Superior temporal gyrus (tissue), 1 donor: ENCODE measurements at regions not wholly inside any gene's neighbourhood (a gene's known extent, or its start where the extent isn't known, plus 50 kb on each side); places are given as distances from the start of the nearest gene placed in this dataset.
"Not testable (repeated sequence)": the region's sequence is repeated elsewhere in the genome, so short reads cannot be mapped to it uniquely, and the experiment has no call there.

Experiments
- DNase-seq: peaks from one replicate; pipeline ENCODE4 v3.0.0-alpha.2; 2016; ENCODE audit errors: extremely low spot score

DNA sequence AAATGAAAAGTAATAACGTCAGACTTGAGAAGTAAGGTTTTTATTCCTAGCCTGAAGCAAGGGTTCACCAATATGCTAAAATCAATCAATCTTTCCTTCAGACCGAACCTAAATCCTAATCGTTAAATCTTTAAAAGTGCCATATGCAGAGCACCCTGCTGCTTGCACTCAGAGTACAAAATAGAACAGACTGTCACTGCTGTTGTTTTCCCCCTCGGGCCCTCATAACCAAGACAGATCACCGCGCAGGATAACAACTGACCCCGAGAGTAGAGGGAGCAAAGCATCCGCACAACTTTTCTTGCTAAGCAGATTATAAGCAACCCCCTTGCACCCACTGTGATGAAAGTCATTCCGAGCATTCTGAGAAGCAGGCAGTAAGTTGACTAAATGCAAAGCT lies 550.9 kb upstream of the NDST4 start:
- DNase-seq: no peak

DNA sequence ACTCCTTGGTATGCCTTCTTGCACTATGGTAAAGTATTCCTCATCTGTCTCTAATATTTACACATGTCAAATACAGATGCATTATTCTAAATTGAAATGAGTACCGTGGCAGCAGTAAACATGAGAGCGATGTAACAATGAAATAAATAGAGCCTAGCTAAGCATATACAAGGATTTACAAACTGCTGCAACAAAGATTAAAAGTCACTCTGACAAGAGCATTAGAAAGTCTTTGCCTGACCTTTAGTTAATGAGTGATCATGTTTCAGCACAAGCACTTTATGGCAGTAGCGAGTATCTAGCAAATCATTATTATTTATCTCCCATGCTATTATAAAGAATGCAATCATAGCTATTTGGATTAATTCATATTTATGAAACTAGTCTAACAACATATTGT lies 547.0 kb upstream of the NDST4 start:
- DNase-seq: no peak

DNA sequence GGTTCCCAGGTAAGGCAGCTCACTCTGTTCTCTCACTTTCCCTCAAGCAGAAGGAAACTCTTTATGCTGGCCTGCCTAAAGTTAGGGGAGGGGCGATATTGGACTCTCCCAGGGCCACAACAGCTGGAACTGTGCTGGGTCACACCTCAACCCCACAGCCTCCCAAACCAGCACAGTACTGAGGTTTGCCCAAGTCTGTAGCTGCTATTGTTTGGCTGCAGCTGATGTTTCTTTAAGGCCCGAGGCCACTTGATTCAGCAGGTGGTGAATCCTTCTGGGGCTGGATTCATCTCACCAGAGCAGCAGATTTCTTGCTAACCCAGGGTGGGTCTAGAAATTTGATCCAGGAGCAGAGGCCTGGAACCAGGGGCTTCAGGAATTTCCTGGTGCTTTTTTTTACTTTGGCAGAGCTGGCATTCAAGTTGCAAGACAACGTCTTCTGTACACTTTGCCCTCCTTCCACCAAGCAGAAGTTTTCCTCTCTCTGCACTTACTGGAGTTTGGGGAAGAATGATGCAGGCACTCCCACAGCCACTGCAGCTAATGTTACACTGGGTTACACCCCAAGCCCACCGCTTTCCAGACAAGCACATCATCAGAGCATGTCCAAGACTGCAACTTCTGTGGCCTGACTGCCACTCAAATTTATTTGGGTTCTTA lies 544.7 kb upstream of the NDST4 start:
- no peak for DNase-seq

DNA sequence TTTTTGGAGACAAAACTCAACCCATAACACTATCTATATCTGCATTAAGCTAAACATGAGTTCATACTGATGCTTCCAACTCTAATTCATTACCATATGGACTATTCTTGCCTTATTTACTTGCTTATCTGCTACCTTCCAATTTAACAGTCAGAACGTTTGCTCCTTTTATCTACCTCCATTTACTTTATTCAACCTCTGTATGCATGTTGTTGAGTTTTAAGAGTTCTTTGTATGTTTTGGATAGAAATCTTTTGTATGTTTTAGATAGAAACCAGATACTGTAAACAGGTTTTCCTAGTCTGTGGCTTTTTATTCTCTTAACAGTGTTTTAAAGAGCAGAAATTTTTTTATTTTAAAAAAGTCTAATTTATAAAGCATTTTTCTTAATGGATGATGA lies 542.2 kb upstream of the NDST4 start:
- DNase-seq: no peak

DNA sequence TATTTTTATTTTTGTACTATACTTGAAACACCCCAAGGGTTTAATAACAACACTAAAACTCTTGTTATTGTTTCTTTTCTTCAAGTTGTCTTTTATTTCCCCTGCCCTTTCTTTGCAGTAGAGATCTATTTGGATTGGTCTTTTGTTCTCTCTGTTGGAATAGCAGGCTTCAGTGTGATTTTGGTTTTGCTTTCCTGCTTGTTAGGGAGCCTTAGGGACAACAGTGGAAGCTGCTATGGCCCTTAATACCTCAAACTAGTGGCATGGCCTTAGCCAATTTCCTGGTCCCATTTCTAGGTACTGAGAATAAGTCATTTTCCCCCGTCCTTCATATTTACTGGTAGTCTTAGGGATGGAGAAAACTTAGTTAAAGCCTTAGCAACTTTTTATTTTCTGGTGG lies 535.4 kb upstream of the NDST4 start:
- no peak for DNase-seq

DNA sequence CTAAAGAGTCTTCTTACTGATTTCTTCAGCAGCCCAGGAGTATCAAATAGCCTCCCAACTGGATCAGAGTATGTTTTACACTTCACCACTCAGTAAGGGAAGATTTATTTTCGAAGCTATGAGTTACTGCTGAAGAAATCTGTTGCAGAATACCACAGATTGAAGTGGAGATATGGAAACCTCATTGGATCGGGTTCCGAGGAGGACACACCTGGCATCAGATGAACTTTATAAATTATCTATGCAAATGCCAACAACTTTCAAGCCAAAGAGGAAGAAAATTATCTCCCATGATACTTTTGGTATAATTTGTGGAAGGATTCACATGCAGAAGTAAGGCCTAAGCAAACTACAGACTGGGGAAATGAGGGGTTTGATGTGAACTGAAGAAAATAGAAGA lies 515.9 kb upstream of the NDST4 start:
- no peak for DNase-seq

DNA sequence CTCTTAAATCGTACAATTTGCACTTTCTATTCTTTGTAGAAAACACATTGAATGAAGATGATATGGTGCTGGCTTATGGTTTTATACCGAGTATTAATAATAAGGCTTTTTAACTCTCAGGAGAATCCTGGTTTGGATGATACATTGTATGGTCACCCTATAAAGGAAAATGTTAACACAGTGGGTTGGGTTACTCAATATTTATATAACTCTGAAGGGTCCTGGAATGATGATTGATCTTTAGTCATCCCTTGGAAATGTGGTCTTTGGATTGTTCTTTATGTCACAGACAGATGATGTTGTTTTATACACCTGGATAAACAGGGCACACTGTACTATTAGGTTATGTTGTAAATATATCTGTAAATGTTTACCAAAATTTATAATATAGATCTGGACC lies 496.2 kb upstream of the NDST4 start:
- DNase-seq: no peak

DNA sequence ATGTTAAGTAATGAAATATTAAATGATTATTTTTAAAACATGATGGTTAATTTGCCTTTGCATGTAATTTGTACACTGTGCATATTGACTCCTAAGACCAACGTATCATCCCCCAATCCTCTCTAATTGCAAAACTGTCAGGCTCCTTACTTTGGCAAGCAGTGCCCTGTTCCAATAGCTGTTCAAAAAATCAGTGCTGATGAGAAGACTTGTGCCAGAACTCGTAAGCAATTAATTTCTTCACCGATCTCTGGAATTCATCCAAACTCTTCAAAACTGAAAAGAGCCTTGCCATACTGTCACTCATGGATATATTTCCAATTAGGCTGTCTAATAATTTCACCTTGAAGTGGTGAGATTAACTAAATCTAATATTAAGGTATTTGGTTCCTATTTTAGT lies 493.9 kb upstream of the NDST4 start:
- no peak for DNase-seq

DNA sequence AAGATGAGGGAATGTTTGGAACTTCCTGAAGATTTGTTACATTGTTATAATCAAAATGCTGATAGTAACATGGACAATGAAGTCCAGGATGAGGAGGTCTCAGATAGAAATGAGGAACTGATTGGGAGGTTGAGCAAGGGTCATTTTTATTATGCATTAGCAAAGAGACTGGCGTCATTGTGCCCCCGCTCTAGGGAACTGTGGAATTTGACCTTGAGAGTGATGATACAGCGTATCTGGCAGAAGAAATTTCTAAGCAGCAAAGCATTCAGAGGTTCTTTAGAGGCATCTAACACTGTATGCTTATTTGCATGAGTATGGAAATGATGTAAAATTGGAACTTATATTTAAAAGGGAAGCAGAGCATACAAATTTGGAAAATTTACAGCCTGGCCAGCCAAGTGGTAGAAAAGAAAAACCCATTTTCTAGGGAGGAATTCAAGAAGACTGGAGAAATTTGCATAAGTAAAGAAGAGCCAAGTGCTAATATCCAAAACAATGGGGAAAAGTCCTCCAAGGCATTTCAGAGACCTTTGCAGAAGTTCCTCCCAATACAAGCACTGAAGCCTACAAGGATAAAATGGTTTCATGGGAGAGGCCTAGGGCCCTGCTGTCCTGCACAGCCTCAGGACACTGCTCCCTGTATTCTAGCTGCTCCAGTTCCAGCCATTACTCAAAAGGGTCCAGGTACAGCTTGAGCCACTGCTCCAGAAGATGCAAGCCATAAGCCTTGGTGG lies 483.0 kb upstream of the NDST4 start:
- no peak for DNase-seq

DNA sequence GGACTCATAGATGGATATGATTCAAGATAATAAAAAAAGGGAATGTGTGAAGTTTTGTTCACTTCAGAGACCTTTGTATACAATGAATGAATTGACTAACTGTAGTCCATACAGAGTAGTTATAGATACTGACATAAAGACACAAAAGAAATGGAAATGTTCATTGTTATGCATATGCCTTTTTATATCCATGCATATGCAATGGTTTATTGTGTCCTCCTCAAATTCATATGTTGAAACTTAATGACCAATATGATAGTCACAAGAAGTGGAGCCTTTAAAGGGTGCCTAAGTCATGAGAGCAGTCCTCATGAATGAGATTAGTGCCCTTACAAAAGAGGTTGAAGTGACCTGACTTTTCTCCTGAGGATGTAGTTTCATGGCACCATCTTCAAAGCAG lies 467.5 kb upstream of the NDST4 start:
- no peak for DNase-seq

DNA sequence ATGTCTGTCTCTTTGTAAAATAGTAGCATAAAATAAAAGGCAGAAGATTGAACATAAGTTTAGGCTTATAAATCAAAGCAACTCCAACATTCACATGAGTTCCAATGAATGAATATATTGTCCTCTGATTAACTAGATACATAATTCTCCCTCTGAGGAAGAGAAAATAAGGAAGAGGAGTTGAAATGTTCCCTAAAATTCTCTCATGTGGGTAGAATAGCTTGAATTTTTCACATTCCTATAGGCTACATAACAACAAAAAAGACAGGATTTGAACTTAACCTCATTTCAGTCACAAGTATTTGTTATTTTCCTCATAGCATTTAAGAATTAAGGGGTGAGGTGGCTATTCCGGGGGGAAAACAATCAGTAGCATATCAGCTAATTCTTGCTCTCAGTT lies 462.4 kb upstream of the NDST4 start:
- no peak for DNase-seq

DNA sequence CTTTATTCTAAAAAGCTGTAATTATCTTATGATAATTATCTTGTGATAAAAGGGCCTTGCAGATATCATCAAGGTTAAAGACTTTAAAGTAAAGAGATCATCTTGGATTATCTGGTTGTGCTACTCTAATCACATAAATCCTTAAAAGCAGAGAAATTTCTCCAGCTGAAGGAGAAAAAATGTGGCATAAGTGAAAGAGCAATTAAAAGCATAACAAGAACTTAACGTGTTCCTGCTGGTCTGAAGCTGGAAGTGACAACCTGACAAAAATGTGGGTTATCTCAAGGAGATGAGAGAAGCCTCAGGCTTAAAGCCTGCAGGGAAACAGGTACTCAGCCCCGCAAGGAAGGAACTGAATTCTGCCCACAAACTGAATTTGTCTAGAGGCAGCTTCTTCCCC lies 449.1 kb upstream of the NDST4 start:
- DNase-seq: no peak

DNA sequence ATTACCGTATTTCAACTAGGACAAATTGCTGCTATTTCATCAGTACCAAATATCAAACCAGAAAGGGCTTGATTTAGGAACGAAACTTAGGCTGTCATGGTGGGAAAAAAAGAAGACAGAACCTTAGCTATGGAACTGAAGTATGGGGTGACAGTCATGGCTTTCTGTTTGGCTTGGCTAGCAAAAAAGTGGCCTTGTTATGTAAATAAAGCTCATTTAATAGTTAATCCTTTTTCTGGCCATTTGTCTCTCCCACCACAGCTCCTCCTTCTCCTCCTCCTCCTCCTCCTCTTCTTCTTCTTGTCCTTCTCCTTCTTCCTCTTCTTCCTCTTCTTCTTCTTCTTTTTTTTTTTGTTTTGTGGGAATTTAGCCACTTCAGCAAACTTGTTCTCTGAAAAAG lies 434.7 kb upstream of the NDST4 start:
- no peak for DNase-seq

DNA sequence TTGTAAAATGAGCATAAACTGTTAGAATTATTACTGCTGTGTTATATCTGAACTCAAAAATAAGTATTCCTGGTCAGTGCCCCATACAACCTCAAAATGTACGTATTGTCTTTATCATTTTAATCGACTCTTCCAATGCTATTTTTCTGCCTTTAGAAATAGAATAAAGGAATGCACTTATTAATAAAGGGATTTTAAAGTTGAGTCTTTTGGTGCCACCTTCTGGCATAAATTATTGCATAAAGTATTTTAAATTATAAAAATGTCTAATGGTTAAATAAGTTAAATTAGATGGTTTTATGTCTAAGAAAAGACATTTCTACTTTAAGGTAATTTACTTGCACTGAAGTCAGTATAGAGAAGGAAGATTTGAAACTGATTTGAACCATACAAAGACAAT lies 424.0 kb upstream of the NDST4 start:
- peak; percentile 33 for DNase-seq

DNA sequence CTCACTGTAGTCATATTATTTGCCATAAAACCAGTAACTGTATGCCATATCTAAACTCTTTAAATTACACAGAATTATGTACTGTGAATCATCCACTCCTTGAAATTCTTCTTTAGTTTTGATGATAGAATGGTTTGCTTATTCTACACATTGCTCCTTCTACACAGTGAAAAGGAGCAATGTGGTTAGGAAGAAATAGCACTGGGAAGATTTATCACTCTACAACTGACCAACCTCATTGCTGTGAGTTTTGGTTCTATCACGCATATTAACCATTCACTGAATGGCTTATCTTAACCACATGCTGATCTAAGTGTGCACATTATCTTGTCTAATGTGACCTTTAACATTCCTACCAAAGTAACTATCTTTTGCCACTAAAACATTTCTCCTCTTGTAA lies 415.7 kb upstream of the NDST4 start:
- no peak for DNase-seq

DNA sequence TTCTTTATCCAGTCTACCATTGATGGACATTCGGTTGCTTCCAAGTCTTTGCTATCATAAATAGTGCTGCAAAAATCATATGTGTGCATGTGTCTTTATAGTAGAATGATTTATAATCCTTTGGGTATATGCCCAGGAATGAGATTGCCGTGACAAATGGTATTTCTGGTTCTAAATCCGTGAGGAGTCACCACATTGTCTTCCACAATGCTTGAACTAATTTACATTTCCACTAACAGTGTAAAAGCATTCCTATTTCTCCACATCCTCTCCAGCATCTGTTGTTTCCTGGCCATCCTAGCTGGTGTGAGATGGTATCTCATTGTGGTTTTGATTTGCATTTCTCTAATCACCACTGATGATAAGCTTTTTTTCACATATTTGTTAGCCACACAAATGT lies 406.1 kb upstream of the NDST4 start:
- DNase-seq: not testable (repeated sequence)

DNA sequence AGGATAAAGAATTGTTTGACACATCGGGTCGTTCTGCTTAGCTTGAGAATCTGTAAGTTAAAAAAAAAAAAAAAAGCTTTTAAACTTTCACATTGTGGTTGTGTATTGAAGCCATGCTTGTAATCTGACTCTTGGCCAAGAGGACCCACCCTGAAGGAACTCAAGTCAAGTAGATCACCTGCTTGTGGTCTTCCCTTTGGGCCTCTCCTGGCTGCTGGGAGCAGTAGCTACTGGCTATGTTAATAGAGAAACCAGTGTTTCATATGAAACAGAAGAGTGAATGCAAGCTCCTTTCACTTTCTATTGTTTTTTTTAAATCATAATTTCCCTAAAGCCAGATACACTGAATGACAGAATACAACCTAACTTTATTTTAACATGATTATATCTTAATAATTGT lies 402.4 kb upstream of the NDST4 start:
- no peak for DNase-seq

DNA sequence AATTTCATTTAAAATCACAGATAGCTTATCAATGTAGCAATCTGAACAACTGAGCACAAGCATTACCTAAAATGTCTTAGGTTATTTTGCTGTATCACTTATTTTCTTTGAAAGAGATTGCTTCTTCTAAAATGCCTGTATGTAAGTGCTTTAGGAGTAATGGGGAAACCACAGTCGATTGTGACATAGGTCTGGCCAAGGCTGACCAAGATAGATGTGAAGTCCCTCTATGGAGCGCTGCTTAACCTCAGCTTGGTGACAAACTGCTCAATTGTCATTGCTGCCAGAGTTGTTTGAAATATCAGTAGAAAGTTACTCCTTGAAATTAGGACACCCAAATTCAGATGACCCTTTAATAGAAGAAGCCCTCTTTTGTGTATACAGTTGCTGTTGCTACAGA lies 401.9 kb upstream of the NDST4 start:
- no peak for DNase-seq

DNA sequence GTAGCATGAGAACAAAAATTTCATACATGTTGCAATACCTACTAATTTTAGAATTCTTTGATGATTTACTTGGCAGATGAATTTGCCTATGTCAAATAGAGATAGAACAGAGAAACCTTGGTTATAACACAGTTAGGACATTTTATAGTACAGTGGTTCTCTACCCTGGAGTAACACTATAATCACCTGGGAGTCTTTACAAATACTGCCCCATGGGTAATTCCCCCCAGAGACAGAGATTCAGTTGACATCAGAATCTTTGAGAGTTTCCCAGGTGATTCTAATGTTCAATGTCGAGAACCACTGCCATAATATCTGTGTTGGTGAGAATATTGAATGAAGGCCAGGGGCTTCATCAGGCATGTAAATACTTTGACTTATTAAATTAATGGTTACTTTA lies 401.3 kb upstream of the NDST4 start:
- DNase-seq: no peak

DNA sequence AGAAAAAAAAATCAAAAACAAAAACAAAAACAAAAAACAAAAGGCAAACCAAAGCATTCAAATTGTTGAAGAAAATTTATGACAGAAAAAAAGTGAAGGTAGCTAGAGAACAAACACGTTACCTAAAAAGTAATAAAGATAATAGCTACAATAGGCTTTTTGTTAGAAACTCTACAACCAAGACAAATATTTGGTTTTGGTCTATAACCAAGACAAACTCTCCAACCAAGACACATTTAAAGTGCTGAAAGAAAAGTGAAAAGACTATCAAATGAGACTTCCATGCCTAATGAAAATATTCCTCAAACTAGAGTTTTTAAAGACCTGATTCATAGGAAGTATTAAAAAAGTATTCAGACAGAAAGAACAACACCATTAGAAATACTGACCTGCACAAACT lies 391.9 kb upstream of the NDST4 start:
- no peak for DNase-seq

DNA sequence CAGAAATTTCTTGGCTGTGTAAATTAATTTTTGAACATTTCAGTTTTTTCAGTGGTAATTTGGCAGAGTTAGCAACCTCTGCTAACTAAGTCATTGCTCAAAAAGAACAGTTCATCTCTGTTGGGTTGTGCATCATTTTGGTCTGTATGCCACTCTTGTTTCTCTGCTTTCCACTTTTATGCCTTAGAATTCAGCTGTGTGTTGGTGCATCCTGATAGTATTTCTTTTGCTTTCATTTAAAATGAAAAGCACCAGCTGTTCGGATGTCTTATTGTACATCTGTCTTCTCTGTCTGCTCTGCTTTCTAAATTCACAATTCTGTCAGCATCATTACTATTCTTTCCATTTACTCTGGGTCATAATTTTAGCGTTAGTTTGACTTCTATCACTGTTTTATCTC lies 388.2 kb upstream of the NDST4 start:
- DNase-seq: no peak

DNA sequence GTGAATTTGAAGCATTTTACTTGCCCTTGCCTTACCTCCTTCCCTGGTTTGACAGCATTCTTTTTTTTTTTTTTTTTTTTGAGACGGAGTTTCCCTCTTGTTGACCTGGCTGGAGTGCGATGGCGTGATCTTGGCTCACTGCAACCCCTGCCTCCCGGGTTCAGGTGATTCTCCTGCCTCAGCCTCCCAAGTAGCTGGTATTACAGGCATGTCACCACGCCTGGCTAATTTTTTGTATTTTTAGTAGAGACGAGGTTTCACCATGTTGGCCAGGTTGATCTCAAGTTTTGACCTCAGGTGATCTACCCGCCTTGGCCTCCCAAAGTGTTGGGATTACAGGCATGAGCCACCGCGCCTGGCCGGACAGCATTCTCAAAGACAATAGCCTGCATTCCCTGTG lies 380.4 kb upstream of the NDST4 start:
- not testable (repeated sequence) for DNase-seq

DNA sequence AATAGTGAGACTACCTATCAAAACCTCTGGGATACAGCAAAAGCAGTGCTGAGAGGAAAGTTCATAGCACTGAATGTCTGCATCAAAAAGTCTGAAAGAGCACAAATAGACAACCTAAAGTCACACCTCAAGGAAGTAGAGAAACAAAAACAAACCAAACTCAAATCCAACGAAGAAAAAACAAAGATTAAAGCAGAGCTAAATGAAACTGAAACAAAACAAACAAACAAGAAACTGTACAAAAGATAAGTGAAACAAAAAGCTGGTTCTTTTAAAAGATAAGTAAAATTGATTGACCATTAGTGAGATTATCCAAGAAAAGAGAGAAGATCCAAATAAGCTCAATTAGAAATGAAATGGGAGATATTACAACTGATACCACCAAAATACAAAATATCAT lies 378.3 kb upstream of the NDST4 start:
- DNase-seq: no peak

DNA sequence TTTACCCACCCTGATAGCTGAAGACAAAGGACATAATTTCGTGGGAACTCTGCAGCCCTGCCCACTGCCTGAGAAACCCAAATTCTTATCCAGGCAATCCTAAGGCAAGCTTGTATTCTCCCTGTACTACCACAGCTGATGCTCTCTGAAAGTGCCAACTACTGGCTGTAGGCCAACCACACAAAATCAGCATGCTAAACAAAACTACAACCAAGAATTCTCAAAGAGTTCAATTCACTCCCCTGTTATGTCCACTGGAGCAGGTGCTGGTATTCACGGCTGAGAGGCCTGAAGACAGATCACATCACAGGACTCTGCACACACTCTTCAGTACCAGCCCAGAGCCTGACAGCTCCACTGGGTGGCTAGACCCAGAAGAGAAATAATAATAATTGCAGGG lies 375.9 kb upstream of the NDST4 start:
- DNase-seq: no peak
